Right lobe of liver (tissue), 6 donors: ENCODE measurements at regions not wholly inside any gene's neighbourhood (a gene's known extent, or its start where the extent isn't known, plus 50 kb on each side); places are given as distances from the start of the nearest gene placed in this dataset.

ENCODE experiments used
- ATAC-seq, 4 donors: fragments of 200-7000 bp; cut with Tn5 transposase; one replicate each; pipeline ENCODE4 v1.9.1; 2020; ENCODE audit warnings: mild to moderate bottlenecking in 4 of 4, moderate library complexity in 4 of 4
- DNase-seq, 3 donors: peaks; one replicate each; pipeline ENCODE4 v3.0.0-alpha.2; 2020
- H3K27ac ChIP-seq, 3 donors: fragments of 200-600 bp; one replicate each; pipeline ENCODE4 v1.8.0; 2022
- H3K27me3 ChIP-seq, 2 donors: fragments of 200-600 bp; one replicate each; pipeline ENCODE4 v1.8.0; 2022
- H3K36me3 ChIP-seq, 4 donors: fragments of 200-600 bp; sonication (generic) in 1 of 4; one replicate each; pipeline versions ENCODE4 v1.5.1 to v1.8.0; 2017 to 2022; ENCODE audit warnings: control low read depth in 1 of 4
- H3K4me1 ChIP-seq, 4 donors: fragments of 200-600 bp; sonication (generic) in 1 of 4; one replicate each; pipeline versions ENCODE4 v1.5.1 to v1.8.0; 2017 to 2022; ENCODE audit warnings: control low read depth in 1 of 4
- H3K4me3 ChIP-seq, 3 donors: fragments of 200-600 bp; one replicate each; pipeline ENCODE4 v1.8.0; 2022
- H3K9me3 ChIP-seq, 4 donors: fragments of 200-600 bp; sonication (generic) in 1 of 4; one replicate each; pipeline versions ENCODE4 v1.5.1 to v1.8.0; 2017 to 2022; ENCODE audit warnings: control low read depth in 1 of 4
- CTCF ChIP-seq, 4 donors: fragments of 200-600 bp in 3 of 4; fragments of 450-650 bp in 1 of 4; IDR thresholded peaks; one replicate each; pipeline versions ENCODE4 v1.5.1 to v1.8.0; 2016 to 2022; ENCODE audit warnings: antibody characterized with exemption in 4 of 4, mild to moderate bottlenecking in 2 of 4
- POLR2A ChIP-seq: fragments of 450-650 bp; IDR thresholded peaks from one replicate; pipeline ENCODE4 v1.6.1; 2017; ENCODE audit warnings: antibody characterized with exemption, mild to moderate bottlenecking
- WGBS: methylation state at CpG from one replicate; pipeline ENCODE4 v1.1.6; 2018; ENCODE audit warnings: low coverage, low lambda C conversion rate; ENCODE audit not compliant: insufficient coverage; ENCODE audit errors: missing lambda C conversion rate; 5-methylcytosine and 5-hydroxymethylcytosine counted together
- intact Hi-C, 2 donors: fragments of 100-400 bp; cut with DNase I; formaldehyde crosslinking; loops; one replicate each; pipeline versions ENCODE4 v1.11.2 to v1.14.1; 2022
- donor health status: DM: no; HTN: yes; CAD: no.
- donor health status: DM: no; HTN: no; CAD: no.
- donor health status: DM: no; HTN: no; CAD: no.
- donor health status: DM: no; HTN: yes; CAD: no.
- donor health status: DM: no; HTN: yes; CAD: no.

- 69% methylated on average over 3 of the region's 3 CpGs for WGBS
- ATAC-seq = no peak
- TF ChIP-seq CTCF (IDR thresholded peaks at IDR 0.05) = no peak
- TF ChIP-seq POLR2A = no peak
Observed at GRCh38 chrX:42696536-42697124, 81.3 kb downstream of the PPP1R2C start.

GRCh38 chrX:42695800-42696358 is 82.1 kb downstream of the PPP1R2C start:
- ATAC-seq (no peak), DNase-seq (no peak)
- Histone ChIP-seq H3K4me1 (no peaks in the 10 kb centered on the region), H3K36me3 (no peaks in the 10 kb centered on the region), H3K27me3 (no peaks in the 10 kb centered on the region), H3K9me3 (no peaks in the 10 kb centered on the region), H3K27ac (no peak overlapping the region), H3K4me3 (no peak overlapping the region)
- TF ChIP-seq POLR2A (no peak), CTCF (IDR thresholded peaks at IDR 0.05) (no peak)
- 86% methylated on average over 2 of the region's 4 CpGs for WGBS
- intact Hi-C loops = no loop called here

More at GRCh38 chrX:42696536-42697124, 81.3 kb downstream of the PPP1R2C start:
- Histone ChIP-seq H3K9me3 (no peaks in the 10 kb centered on the region), H3K36me3 (no peaks in the 10 kb centered on the region), H3K27ac (no peak overlapping the region), H3K4me3 (no peak overlapping the region), H3K27me3 (no peaks in the 10 kb centered on the region), H3K4me1 (no peaks in the 10 kb centered on the region)
- intact Hi-C loops = no loop called here
- DNase-seq = no peak

- Histone ChIP-seq H3K27me3 (no peaks in the 10 kb centered on the region), H3K9me3 (no peaks in the 10 kb centered on the region), H3K36me3 (no peaks in the 10 kb centered on the region), H3K4me1 (no peaks in the 10 kb centered on the region), H3K27ac (no peak overlapping the region), H3K4me3 (no peak overlapping the region)
- DNase-seq (no peak), ATAC-seq (no peak)
- 60% methylated on average over 1 of the region's 1 CpG for WGBS
- TF ChIP-seq CTCF (IDR thresholded peaks at IDR 0.05) (no peak), POLR2A (no peak)
- intact Hi-C loops = no loop called here
Observed at GRCh38 chrX:42694260-42694815, 83.6 kb downstream of the PPP1R2C start.

- H3K27ac ChIP-seq = no peak overlapping the region
- intact Hi-C loops = no loop called here
Observed at GRCh38 chrX:42691196-42691595, 86.8 kb downstream of the PPP1R2C start.

More at GRCh38 chrX:42691196-42691595, 86.8 kb downstream of the PPP1R2C start:
- WGBS = 42% methylated on average over 1 of the region's 1 CpG
- TF ChIP-seq POLR2A (no peak), CTCF (IDR thresholded peaks at IDR 0.05) (no peak)
- no peak for ATAC-seq
- Histone ChIP-seq H3K36me3 (no peaks in the 10 kb centered on the region), H3K4me3 (no peak overlapping the region), H3K27me3 (no peaks in the 10 kb centered on the region), H3K9me3 (no peaks in the 10 kb centered on the region), H3K4me1 (no peaks in the 10 kb centered on the region)
- DNase-seq = no peak
